ENCODE measurements at regions not wholly inside any gene's neighbourhood (a gene's known extent, or its start where the extent isn't known, plus 50 kb on each side); places are given as distances from the start of the nearest gene placed in this dataset.
"Not testable (repeated sequence)": the region's sequence is repeated elsewhere in the genome, so short reads cannot be mapped to it uniquely, and the experiment has no call there.

- DNase-seq = no peak
These were observed 1031.5 kb downstream of the CDH11 start for GRCh38 chr16:64090327-64090726.

GRCh38 chr16:64089697-64090096 is 1032.2 kb downstream of the CDH11 start:
- DNase-seq = peak; percentile 14

GRCh38 chr16:64088838-64089237 is 1033.0 kb downstream of the CDH11 start:
- DNase-seq = no peak

GRCh38 chr16:64085296-64085695 is 1036.6 kb downstream of the CDH11 start:
- no peak for DNase-seq

GRCh38 chr16:64084706-64085105 is 1037.2 kb downstream of the CDH11 start:
- no peak for DNase-seq

GRCh38 chr16:64083428-64084129 is 1038.3 kb downstream of the CDH11 start:
- no peak for DNase-seq

GRCh38 chr16:64077242-64077641 is 1044.6 kb downstream of the CDH11 start:
- no peak for DNase-seq

GRCh38 chr16:64074706-64075105 is 1047.2 kb downstream of the CDH11 start:
- no peak for DNase-seq

- not testable (repeated sequence) for DNase-seq
These were observed 1049.6 kb downstream of the CDH11 start for GRCh38 chr16:64072131-64072730.

- DNase-seq = no peak
These were observed 1056.3 kb downstream of the CDH11 start for GRCh38 chr16:64065523-64065922.

- DNase-seq = no peak
These were observed 1060.2 kb downstream of the CDH11 start for GRCh38 chr16:64061621-64062020.

GRCh38 chr16:64060631-64061030 is 1061.2 kb downstream of the CDH11 start:
- DNase-seq = no peak

- DNase-seq = no peak
These were observed 1063.2 kb downstream of the CDH11 start for GRCh38 chr16:64058685-64059084.

GRCh38 chr16:64051824-64052223 is 1070.0 kb downstream of the CDH11 start:
- DNase-seq = no peak

- no peak for DNase-seq
These were observed 1074.0 kb downstream of the CDH11 start for GRCh38 chr16:64047878-64048277.

GRCh38 chr16:64047207-64047606 is 1074.7 kb downstream of the CDH11 start:
- DNase-seq = no peak

- no peak for DNase-seq
These were observed 1086.5 kb downstream of the CDH11 start for GRCh38 chr16:64035337-64035736.

GRCh38 chr16:64019339-64019738 is 1102.5 kb downstream of the CDH11 start:
- DNase-seq = no peak

GRCh38 chr16:64017796-64018195 is 1104.1 kb downstream of the CDH11 start:
- no peak for DNase-seq

- DNase-seq = no peak
These were observed 1108.0 kb downstream of the CDH11 start for GRCh38 chr16:64013856-64014255.

- DNase-seq = no peak
These were observed 1109.7 kb downstream of the CDH11 start for GRCh38 chr16:64012166-64012565.

- no peak for DNase-seq
These were observed 1110.2 kb downstream of the CDH11 start for GRCh38 chr16:64011650-64012049.

GRCh38 chr16:64008131-64008530 is 1113.7 kb downstream of the CDH11 start:
- DNase-seq = no peak

GRCh38 chr16:64004116-64004515 is 1117.7 kb downstream of the CDH11 start:
- no peak for DNase-seq

- no peak for DNase-seq
These were observed 1126.8 kb downstream of the CDH11 start for GRCh38 chr16:63995025-63995424.

Data from midbrain (tissue), 1 donor.